OCI-LY7 (cell line): ENCODE measurements at regions not wholly inside any gene's neighbourhood (a gene's known extent, or its start where the extent isn't known, plus 50 kb on each side); places are given as distances from the start of the nearest gene placed in this dataset.

Experiments
- CTCF ChIP-seq: fragments of 200-600 bp; sonication (generic); conservative IDR thresholded peaks from 2 replicates; pipeline ENCODE4 v1.5.1; 2014; ENCODE audit warnings: mild to moderate bottlenecking, antibody characterized with exemption, low read length, moderate library complexity, mixed read lengths
- EZH2phosphoT487 ChIP-seq: fragments of 200-600 bp; sonication (generic); IDR thresholded peaks from 2 replicates; pipeline ENCODE4 v1.6.1; 2018; ENCODE audit warnings: low read depth, borderline replicate concordance, mild to moderate bottlenecking, mixed run types, antibody characterized with exemption, low read length, moderate library complexity, mixed read lengths

GRCh38 chr6:165191461-165191860 is 117.9 kb downstream of the C6orf118 start:
- TF ChIP-seq CTCF, result no peak
- TF ChIP-seq EZH2phosphoT487, result no peak
